Erythroblast (primary cell): ENCODE measurements at regions not wholly inside any gene's neighbourhood (a gene's known extent, or its start where the extent isn't known, plus 50 kb on each side); places are given as distances from the start of the nearest gene placed in this dataset.

ENCODE experiments used
- GATA1 ChIP-seq: IDR thresholded peaks from 2 replicates; pipeline ENCODE4 v1.6.1; 2011; ENCODE audit warnings: low read depth, mild to moderate bottlenecking, control low read depth, low read length, moderate library complexity
- POLR2A ChIP-seq: IDR thresholded peaks from 2 replicates; pipeline ENCODE4 v1.6.1; 2011; ENCODE audit warnings: mild to moderate bottlenecking, low read length

DNA sequence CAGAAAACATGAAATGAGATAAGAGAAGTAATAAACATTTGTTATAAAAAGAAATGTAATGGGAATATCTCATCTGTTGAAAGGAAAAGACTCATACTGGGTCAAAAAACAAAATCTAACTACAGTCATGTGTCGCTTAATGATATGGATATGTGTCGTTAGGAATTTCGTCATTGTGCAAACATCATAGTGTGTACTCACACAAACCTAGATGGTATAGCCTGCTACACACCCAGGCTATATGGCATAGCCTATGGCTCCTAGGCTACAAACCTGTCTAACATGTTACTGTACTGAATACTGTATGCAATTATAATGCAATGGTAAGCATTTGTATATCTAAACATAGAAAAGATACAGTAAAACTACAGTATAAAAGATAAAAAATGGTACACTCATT, 89.8 kb upstream of the ZC3H12C start:
- TF ChIP-seq POLR2A (no peak), GATA1 (no peak)
